Activated T-helper 17 cell treated with anti-CD3 and anti-CD28 coated beads, Interleukin-2, amount 50 U/mL, for 72 hours (primary cell): ENCODE measurements at regions not wholly inside any gene's neighbourhood (a gene's known extent, or its start where the extent isn't known, plus 50 kb on each side); places are given as distances from the start of the nearest gene placed in this dataset.

Experiments
- ATAC-seq: fragments of 150-1000 bp; cut with Tn5 transposase; replicated peaks from 2 replicates; pipeline ENCODE4 v1.10.0; 2021; ENCODE audit warnings: mild to moderate bottlenecking, moderate library complexity
- H3K27ac Mint-ChIP-seq: one replicate; pipeline ENCODE4 v1.8.0; 2022; ENCODE audit warnings: mixed read lengths
- H3K27me3 Mint-ChIP-seq: one replicate; pipeline ENCODE4 v1.8.0; 2022; ENCODE audit warnings: mixed read lengths
- H3K36me3 Mint-ChIP-seq: one replicate; pipeline ENCODE4 v1.8.0; 2022; ENCODE audit warnings: low read depth, mild to moderate bottlenecking, mixed read lengths
- H3K4me1 Mint-ChIP-seq: one replicate; pipeline ENCODE4 v1.8.0; 2022; ENCODE audit warnings: mixed read lengths
- H3K4me3 Mint-ChIP-seq: one replicate; pipeline ENCODE4 v1.8.0; 2022; ENCODE audit warnings: mild to moderate bottlenecking, mixed read lengths
- H3K9me3 Mint-ChIP-seq: one replicate; pipeline ENCODE4 v1.8.0; 2022; ENCODE audit warnings: mixed read lengths

DNA sequence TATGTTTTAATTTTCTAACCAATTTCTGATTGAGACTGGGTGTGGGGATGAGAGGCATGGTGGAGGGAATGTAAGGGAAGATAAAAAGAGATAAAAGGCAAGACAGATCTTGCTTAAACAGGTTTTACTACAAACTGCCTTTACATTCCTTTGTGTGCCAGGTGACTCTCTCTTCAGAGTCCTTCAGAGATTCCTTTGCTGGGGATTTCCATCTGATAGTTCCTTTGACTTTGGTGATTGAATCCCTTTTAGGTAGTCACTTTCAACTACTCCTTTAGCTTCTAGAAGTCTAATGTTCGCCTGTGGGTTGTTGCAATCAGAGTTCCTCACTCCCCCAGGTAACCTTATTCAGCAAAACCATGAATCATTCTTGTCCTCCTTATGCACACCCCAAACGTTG is 283.3 kb upstream of the MANEA start:
- Mint-ChIP-seq H3K27ac (no peak overlapping the region), H3K36me3 (no peaks in the 10 kb centered on the region), H3K9me3 (no peaks in the 10 kb centered on the region), H3K4me3 (no peak overlapping the region), H3K27me3 (peaks cover 3% of the 10 kb centered on the region), H3K4me1 (no peaks in the 10 kb centered on the region)
- no peak for ATAC-seq

DNA sequence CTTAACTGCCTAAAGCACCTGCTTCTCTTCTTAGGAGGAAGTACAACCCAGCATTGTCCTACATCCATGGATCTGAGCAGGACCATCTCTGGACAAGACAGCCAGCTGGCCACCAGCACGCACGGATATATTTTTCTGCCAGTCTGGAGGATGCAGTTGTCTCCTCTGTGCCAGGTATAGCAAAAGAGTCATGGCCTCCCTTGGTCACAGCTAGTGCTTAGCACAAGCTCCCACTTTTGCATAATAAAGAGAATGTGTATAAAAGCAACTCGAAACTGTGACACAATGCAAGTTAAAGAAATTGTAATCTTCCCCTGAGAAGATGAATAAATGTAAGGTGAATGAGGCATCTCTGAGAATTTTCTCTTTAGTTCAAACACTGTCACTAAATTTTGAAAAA is 267.8 kb upstream of the MANEA start:
- no peak overlapping the region for H3K27ac Mint-ChIP-seq
- H3K4me1 Mint-ChIP-seq: no peaks in the 10 kb centered on the region
- no peak for ATAC-seq
- H3K9me3 Mint-ChIP-seq: no peaks in the 10 kb centered on the region
- no peak overlapping the region for H3K4me3 Mint-ChIP-seq
- H3K36me3 Mint-ChIP-seq: no peaks in the 10 kb centered on the region
- no peaks in the 10 kb centered on the region for H3K27me3 Mint-ChIP-seq

DNA sequence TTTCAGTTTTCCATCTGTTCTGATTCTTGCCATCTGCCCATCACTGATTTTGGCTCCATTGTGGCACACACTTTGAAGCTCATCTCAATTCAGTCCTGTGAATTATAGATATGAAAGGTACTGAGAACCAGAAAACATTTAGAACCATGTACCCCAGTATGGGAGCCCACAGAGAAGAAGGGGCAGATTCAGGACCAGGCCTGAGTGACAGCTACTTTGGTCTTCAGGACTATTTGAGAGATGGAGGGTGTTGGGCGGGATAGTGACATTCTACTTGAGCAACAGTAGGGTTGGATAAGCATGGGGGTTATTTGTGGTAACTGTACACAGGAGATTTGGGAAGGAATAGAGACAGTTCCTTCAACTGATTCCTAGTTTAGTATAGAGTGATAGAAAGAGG is 259.2 kb upstream of the MANEA start:
- Mint-ChIP-seq H3K27ac (no peak overlapping the region), H3K4me1 (no peaks in the 10 kb centered on the region), H3K36me3 (no peaks in the 10 kb centered on the region), H3K27me3 (no peaks in the 10 kb centered on the region), H3K9me3 (no peaks in the 10 kb centered on the region), H3K4me3 (no peak overlapping the region)
- no peak for ATAC-seq

DNA sequence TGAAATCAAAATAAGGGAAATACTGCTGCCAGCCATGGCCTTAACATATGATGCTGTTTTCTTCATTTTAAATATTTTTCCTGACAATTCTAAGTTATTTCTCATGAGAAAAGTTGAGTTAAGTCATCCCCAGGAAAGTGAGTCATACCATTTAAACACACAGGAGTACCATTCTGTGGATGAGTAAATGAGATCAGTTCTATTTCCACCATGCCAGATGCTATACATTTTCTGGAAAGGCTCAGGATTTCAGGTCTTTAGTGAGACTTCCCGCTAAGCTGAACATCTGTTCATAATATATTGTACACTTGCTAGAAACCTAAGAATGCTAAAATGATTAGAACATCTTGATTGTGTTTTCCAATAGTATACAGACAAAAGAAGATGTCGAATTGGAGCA is 256.2 kb upstream of the MANEA start:
- Mint-ChIP-seq H3K9me3 (no peaks in the 10 kb centered on the region), H3K4me3 (no peak overlapping the region), H3K4me1 (no peaks in the 10 kb centered on the region), H3K36me3 (no peaks in the 10 kb centered on the region), H3K27ac (no peak overlapping the region), H3K27me3 (no peaks in the 10 kb centered on the region)
- no peak for ATAC-seq

DNA sequence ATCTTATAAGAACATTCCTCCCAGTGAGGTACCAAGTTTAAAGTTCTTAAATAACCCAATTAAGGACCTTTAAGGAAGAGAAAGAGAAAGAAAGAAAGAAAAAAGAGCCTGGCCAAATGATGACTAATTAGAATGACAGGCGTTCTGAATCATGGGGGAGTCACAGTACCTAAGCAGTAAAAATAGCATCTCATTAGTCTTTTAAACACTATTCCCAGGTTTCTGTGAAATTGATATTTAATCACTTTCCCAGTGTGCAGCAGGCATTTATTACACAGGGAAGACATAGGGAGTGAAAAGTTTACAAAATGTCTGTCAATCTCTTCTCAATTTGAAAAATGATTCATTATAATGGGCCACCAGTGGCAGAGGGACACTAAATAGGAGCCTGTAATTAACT is 251.4 kb upstream of the MANEA start:
- Mint-ChIP-seq H3K4me1 (no peaks in the 10 kb centered on the region), H3K9me3 (no peaks in the 10 kb centered on the region), H3K36me3 (no peaks in the 10 kb centered on the region), H3K27ac (no peak overlapping the region), H3K4me3 (no peak overlapping the region), H3K27me3 (no peaks in the 10 kb centered on the region)
- no peak for ATAC-seq

DNA sequence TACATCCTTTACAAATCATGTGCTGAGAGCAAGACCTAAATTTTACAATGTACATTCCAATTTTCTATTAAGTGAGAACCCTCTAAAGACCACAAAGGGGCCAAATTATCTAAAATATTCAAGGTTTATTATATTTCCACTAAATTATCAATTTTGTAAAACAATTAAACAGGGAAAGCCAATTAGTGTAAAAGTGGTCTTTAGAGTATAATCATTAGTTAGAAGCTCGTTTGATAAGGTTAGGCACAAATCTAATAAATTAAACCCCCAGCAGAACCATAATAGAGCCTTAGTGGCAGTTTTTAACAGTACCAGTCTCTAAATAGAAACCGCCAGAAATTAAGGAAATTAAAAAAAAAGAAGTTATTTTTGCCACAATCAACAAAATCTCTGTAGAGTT is 249.1 kb upstream of the MANEA start:
- Mint-ChIP-seq H3K4me3 (no peak overlapping the region), H3K9me3 (no peaks in the 10 kb centered on the region), H3K36me3 (no peaks in the 10 kb centered on the region), H3K27ac (no peak overlapping the region), H3K4me1 (no peaks in the 10 kb centered on the region), H3K27me3 (no peaks in the 10 kb centered on the region)
- ATAC-seq: no peak

DNA sequence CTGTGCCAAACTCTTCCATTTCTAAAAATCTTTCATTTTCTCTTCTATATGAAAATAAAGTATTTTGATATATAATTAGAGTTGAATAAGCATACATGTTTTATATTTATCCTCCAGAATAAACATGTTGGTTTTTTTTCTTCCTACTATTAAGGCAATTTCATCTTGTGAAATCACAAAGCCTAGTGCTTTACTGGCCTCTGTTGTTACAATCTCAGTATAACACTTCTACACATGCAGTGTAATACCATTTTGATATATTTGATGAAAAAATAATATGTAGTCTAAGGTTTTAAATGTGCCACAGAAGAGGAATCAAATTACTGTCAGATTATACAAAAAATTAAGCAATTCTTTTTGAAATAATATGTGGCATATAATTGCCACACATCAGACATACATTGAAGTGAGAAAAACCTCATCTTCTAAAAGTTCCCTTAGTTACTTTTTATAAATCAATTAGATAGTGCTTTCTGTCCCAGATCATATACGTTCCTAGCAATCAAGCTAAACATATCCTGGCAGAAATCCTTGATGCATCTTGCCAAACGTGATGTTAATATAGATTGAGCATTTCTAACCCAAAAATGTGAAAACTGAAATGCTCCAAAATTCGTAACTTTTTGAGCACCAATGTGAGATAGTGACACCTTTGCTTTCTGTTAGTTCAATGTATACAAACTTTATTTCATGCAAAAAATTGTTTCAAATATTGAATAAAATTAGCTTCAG is 225.1 kb upstream of the MANEA start:
- H3K27me3 Mint-ChIP-seq: peaks cover 6% of the 10 kb centered on the region
- no peaks in the 10 kb centered on the region for H3K9me3 Mint-ChIP-seq
- H3K27ac Mint-ChIP-seq: no peak overlapping the region
- H3K4me3 Mint-ChIP-seq: no peak overlapping the region
- H3K36me3 Mint-ChIP-seq: no peaks in the 10 kb centered on the region
- no peak for ATAC-seq
- H3K4me1 Mint-ChIP-seq: no peaks in the 10 kb centered on the region

DNA sequence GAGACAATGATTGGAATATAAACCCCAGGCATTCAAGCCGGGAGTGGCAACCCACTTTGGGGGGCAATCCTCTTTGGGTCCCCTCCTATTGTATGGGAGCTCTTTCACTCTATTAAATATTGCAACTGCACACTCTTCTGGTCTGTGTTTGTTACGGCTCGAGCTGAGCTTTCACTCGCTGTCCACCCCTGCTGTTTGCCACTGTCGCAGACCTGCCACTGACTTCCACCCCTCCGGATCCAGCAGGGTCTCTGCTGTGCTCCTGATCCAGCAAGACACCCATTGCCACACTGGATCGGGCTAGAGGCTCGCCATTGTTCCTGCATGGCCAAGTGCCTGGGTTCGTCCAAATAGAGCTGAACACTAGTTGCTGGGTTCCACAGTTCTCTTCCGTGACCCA is 222.8 kb upstream of the MANEA start:
- H3K9me3 Mint-ChIP-seq: no peaks in the 10 kb centered on the region
- H3K4me1 Mint-ChIP-seq: no peaks in the 10 kb centered on the region
- H3K27me3 Mint-ChIP-seq: peaks cover 6% of the 10 kb centered on the region
- no peaks in the 10 kb centered on the region for H3K36me3 Mint-ChIP-seq
- ATAC-seq: no peak
- no peak overlapping the region for H3K27ac Mint-ChIP-seq
- no peak overlapping the region for H3K4me3 Mint-ChIP-seq

DNA sequence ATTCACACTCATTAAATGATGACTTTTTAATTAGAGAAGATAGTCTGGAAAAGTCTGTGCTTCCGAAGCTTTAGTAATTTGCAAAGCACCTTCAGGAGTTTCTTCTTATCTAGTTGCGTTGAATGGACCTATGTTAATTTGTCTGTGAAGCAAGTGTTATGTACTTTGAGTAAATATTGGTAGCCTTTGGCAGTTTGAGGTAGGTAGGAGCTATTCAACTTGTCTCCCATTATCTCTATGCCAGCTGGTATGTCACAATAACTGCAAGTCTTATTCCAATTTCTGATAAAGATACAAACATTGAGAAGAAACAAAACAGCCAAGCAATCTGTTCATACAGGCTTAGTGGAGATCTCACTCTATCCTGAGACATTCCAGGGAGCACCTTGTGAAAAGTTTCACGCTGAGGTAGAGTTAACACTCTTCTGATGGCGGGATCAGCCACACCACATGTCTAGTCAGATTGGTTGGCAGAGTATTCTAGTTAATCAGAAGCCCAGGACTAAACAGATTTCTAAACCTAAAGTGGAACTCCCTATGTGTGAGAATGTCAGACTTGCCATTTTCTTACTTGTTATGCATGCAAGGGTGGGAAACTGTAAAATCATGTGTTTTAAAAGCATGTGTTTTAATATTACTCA is 219.8 kb upstream of the MANEA start:
- peaks cover 9% of the 10 kb centered on the region for H3K27me3 Mint-ChIP-seq
- no peaks in the 10 kb centered on the region for H3K9me3 Mint-ChIP-seq
- no peaks in the 10 kb centered on the region for H3K4me1 Mint-ChIP-seq
- no peak overlapping the region for H3K27ac Mint-ChIP-seq
- H3K4me3 Mint-ChIP-seq: no peak overlapping the region
- ATAC-seq: no peak
- no peaks in the 10 kb centered on the region for H3K36me3 Mint-ChIP-seq

DNA sequence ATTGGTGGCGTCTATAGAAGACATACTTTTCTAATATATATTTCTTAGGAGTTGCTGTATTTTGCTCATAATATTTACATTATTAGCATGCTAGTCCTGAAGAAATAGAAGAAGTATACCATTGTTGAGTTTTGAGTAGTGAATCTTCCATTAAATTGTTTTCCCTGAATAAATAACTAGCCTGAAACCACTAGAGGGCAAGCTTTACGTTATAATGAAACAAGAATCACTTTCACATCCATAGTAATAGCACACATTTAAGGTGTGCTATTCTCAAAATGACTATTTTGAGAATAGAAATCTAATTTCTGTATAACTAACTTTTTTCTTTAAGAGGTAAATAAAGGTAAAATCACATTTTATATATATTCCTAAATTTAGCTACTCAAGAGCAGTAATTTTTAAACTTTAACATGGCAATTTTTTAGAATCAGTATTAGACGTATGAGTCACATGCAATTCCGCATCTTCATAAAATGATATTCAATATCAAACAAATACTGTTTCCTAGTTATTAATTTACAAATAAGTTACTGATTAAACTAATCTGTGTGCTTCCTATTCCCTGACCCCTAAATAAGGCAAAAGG is 213.2 kb upstream of the MANEA start:
- Mint-ChIP-seq H3K36me3 (no peaks in the 10 kb centered on the region), H3K27me3 (peaks cover 6% of the 10 kb centered on the region), H3K27ac (no peak overlapping the region), H3K4me3 (no peak overlapping the region), H3K4me1 (no peaks in the 10 kb centered on the region), H3K9me3 (no peaks in the 10 kb centered on the region)
- ATAC-seq: no peak

DNA sequence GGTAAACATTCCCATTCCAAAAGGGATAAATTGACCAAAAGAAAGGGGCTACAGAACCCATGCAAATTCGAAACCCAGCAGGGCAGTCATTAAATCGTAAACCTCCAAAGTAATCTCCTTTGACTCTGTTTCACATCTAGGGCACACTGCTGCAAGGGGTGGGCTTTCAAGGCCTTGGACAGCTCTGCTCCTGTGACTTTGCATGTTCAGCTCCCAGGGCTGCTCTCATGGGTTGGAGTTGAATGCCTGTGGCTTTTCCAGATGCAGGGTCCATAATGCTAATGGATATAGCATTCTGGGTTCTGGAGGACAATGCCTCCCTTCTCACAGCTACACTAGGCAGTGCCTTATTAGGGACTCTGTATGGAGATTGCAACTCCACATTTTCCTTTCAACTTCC is 211.9 kb upstream of the MANEA start:
- Mint-ChIP-seq H3K4me1 (no peaks in the 10 kb centered on the region), H3K9me3 (no peaks in the 10 kb centered on the region), H3K27ac (no peak overlapping the region), H3K36me3 (no peaks in the 10 kb centered on the region), H3K4me3 (no peak overlapping the region), H3K27me3 (peaks cover 6% of the 10 kb centered on the region)
- no peak for ATAC-seq

DNA sequence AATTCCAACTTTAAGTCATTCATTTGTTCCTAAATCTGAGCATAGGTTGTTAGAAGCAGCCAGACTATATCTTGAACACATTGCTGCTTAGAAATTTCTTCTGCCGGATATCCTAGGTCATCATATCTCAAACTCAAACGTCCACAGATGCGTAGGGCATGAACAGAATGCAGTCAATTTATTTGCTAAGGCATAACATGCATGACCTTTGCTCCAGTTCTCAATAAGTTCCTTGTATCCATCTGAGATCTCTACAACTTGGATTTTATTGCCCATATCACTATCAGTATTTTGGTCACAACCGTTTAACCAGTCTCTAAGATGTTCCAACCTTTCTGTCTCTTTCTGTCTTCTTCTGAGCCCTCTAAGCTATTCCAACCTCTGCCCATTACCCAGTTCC is 210.9 kb upstream of the MANEA start:
- Mint-ChIP-seq H3K27ac (no peak overlapping the region), H3K27me3 (peaks cover 3% of the 10 kb centered on the region), H3K4me1 (no peaks in the 10 kb centered on the region), H3K4me3 (no peak overlapping the region), H3K9me3 (no peaks in the 10 kb centered on the region), H3K36me3 (no peaks in the 10 kb centered on the region)
- no peak for ATAC-seq

DNA sequence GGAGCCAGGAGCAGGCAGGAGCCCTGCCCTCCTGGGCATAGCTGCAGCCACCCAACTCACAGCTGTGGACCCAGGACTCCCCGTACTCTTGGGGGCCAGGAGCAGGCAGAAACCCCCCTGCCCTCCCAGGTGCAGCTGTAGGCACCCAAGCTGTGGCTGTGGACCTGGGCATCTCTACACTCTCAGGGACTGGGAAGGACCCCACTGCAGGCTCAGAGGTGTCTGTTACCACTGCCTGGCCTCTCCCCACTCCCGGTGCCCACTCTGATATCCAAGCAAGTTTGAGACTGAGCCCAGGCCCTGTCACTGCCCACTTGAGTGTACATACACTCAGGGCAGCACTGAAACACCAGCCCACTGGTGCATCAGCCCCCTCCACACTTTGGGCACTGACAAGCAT is 193.5 kb upstream of the MANEA start:
- H3K9me3 Mint-ChIP-seq: no peaks in the 10 kb centered on the region
- no peaks in the 10 kb centered on the region for H3K36me3 Mint-ChIP-seq

DNA sequence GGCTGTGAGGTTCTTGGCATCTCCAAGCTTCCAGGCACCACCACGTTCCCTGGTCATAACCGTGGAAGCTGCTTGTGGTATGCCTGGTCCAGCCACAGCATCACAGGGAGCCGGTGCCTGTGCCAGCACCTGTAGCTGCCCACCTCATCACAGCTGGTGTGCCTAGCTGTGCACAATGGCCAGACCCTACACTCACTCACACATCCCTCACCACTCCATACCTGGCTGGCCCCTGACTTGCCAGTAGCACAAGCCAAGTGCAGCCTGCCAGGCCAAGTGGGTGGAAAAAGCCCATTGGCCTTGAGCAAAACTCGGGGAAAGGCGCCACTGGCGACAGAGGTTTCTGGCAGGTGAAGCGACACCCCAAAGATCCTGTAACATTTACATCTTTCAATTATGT is 192.3 kb upstream of the MANEA start:
- H3K4me3 Mint-ChIP-seq: no peak overlapping the region
- H3K27me3 Mint-ChIP-seq: no peaks in the 10 kb centered on the region
- H3K9me3 Mint-ChIP-seq: no peaks in the 10 kb centered on the region
- no peaks in the 10 kb centered on the region for H3K36me3 Mint-ChIP-seq
- H3K4me1 Mint-ChIP-seq: no peaks in the 10 kb centered on the region
- no peak for ATAC-seq
- no peak overlapping the region for H3K27ac Mint-ChIP-seq

More for the DNA sequence above, 193.5 kb upstream of the MANEA start:
- no peak for ATAC-seq
- Mint-ChIP-seq H3K27ac (no peak overlapping the region), H3K4me3 (no peak overlapping the region), H3K4me1 (no peaks in the 10 kb centered on the region), H3K27me3 (no peaks in the 10 kb centered on the region)

DNA sequence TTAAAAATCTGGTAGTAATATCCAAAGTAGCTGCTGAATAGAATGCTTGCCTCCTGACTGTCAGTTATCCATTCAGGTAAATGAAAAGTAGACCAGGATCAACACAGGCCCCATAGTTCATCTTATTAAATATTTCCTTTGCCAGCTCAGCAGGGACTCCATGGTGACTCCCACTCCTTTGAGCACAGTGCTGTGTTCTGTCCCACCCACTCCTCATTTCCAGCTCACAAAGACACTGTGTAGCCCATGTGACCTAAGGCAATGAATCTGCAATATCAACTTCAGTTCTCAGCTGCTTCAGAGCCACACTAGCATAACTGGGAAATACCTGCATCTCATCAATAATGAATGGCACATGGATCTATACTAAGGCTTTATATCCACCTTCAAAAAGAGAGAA is 189.5 kb upstream of the MANEA start:
- Mint-ChIP-seq H3K36me3 (no peaks in the 10 kb centered on the region), H3K27me3 (peaks cover 3% of the 10 kb centered on the region), H3K9me3 (no peaks in the 10 kb centered on the region), H3K4me1 (no peaks in the 10 kb centered on the region), H3K27ac (no peak overlapping the region), H3K4me3 (no peak overlapping the region)
- no peak for ATAC-seq
